Upper lobe of right lung (tissue), 1 donor: ENCODE measurements at regions not wholly inside any gene's neighbourhood (a gene's known extent, or its start where the extent isn't known, plus 50 kb on each side); places are given as distances from the start of the nearest gene placed in this dataset.

Experiments
- ATAC-seq: fragments of 200-7000 bp; cut with Tn5 transposase; one replicate; pipeline ENCODE4 v1.9.1; 2020; ENCODE audit warnings: mild to moderate bottlenecking, moderate library complexity
- DNase-seq: peaks from one replicate; pipeline ENCODE4 v3.0.0-alpha.2; 2020
- H3K27ac ChIP-seq: fragments of 200-600 bp; one replicate; pipeline ENCODE4 v1.8.0; 2022
- H3K27me3 ChIP-seq: fragments of 200-600 bp; one replicate; pipeline ENCODE4 v1.8.0; 2022; ENCODE audit warnings: mild to moderate bottlenecking
- H3K36me3 ChIP-seq: fragments of 200-600 bp; one replicate; pipeline ENCODE4 v1.8.0; 2022
- H3K4me1 ChIP-seq: fragments of 200-600 bp; one replicate; pipeline ENCODE4 v1.8.0; 2022
- H3K4me3 ChIP-seq: fragments of 200-600 bp; one replicate; pipeline ENCODE4 v1.8.0; 2022; ENCODE audit warnings: mild to moderate bottlenecking
- H3K9me3 ChIP-seq: fragments of 200-600 bp; one replicate; pipeline ENCODE4 v1.8.0; 2022
- intact Hi-C: fragments of 100-400 bp; cut with DNase I; formaldehyde crosslinking; loops from one replicate; pipeline ENCODE4 v1.11.0; 2022
- TF ChIP-seq, protein P1 (sequence below): fragments of 200-600 bp; IDR thresholded peaks from one replicate; pipeline ENCODE4 v1.8.0; 2022; ENCODE audit warnings: antibody characterized with exemption
- donor health status: DM: no; HTN: yes; CAD: no; lungs with severe emphysema.

DNA sequence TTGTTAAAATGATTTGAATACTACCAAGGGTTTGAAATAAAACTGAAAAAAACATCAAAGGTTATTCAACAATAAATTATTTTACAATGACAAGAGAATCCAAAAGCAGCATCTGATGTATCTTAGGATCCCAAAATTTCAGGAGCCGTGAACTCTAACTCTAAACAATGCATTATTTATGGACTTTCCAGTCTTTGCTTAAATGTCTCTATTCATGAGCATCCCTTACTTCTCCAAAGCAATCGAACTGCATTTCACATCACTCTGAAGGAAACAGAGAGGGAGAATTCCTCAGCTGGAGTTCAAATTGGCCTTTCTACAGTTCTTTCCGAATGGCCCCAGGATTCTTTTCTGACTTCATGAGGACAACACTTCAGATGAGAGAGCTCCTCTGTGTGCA, 229.1 kb downstream of the CBLN4 start:
- H3K27ac ChIP-seq: no peak overlapping the region
- H3K4me3 ChIP-seq: no peak overlapping the region
- no peaks in the 10 kb centered on the region for H3K27me3 ChIP-seq
- no peaks in the 10 kb centered on the region for H3K9me3 ChIP-seq
- TF ChIP-seq, protein P1, sequence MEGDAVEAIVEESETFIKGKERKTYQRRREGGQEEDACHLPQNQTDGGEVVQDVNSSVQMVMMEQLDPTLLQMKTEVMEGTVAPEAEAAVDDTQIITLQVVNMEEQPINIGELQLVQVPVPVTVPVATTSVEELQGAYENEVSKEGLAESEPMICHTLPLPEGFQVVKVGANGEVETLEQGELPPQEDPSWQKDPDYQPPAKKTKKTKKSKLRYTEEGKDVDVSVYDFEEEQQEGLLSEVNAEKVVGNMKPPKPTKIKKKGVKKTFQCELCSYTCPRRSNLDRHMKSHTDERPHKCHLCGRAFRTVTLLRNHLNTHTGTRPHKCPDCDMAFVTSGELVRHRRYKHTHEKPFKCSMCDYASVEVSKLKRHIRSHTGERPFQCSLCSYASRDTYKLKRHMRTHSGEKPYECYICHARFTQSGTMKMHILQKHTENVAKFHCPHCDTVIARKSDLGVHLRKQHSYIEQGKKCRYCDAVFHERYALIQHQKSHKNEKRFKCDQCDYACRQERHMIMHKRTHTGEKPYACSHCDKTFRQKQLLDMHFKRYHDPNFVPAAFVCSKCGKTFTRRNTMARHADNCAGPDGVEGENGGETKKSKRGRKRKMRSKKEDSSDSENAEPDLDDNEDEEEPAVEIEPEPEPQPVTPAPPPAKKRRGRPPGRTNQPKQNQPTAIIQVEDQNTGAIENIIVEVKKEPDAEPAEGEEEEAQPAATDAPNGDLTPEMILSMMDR: no peak
- no peaks in the 10 kb centered on the region for H3K4me1 ChIP-seq
- DNase-seq (no peak), ATAC-seq (no peak)
- no peaks in the 10 kb centered on the region for H3K36me3 ChIP-seq
- intact Hi-C loops: no loop called here

DNA sequence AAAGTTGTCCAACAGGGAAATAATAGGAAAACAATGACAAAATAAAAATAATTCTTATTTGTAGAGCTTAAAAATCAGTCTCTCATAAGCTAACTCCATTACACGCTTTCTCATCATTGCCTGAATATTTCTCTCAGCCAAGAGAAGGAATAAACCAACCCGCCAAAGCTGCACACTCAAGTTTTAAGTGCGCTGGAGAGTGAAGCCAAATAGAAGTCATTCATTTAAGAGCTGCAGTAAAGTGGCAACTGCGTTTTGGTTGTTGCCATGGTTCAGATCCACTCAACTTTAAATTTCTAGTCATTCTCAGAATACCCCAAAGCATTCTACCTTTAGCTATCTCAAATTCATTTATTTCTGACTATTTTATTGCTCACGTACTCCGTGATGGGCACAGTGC, 230.7 kb downstream of the CBLN4 start:
- Histone ChIP-seq H3K9me3 (no peaks in the 10 kb centered on the region), H3K27ac (no peak overlapping the region), H3K27me3 (no peaks in the 10 kb centered on the region), H3K4me3 (no peak overlapping the region), H3K36me3 (no peaks in the 10 kb centered on the region), H3K4me1 (no peaks in the 10 kb centered on the region)
- intact Hi-C loops: no loop called here
- TF ChIP-seq, protein P1: no peak
- ATAC-seq (peak; percentile 71), DNase-seq (no peak)

DNA sequence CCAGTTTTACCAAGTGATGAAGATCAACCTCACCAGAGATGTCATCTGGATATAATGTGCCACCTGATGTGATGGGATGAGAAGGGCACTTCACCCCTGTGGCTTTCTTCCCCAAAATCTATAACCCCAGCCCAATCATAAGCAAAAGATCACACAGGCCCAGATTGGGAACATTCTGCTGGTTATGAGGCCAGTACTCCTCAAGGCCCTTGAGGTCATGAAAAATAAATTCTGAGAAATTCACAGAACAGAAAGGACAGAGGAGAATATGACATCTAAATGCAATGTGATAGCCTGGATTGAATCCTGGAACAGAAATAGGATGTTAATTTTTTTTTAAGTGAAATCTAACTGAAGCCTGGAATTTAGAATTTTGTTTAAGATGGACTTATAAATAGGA, 243.5 kb downstream of the CBLN4 start:
- no peaks in the 10 kb centered on the region for H3K36me3 ChIP-seq
- H3K9me3 ChIP-seq: no peaks in the 10 kb centered on the region
- DNase-seq (no peak), ATAC-seq (no peak)
- H3K4me3 ChIP-seq: no peak overlapping the region
- TF ChIP-seq, protein P1: no peak
- H3K27me3 ChIP-seq: no peaks in the 10 kb centered on the region
- intact Hi-C loops: no loop called here
- no peak overlapping the region for H3K27ac ChIP-seq
- no peaks in the 10 kb centered on the region for H3K4me1 ChIP-seq

DNA sequence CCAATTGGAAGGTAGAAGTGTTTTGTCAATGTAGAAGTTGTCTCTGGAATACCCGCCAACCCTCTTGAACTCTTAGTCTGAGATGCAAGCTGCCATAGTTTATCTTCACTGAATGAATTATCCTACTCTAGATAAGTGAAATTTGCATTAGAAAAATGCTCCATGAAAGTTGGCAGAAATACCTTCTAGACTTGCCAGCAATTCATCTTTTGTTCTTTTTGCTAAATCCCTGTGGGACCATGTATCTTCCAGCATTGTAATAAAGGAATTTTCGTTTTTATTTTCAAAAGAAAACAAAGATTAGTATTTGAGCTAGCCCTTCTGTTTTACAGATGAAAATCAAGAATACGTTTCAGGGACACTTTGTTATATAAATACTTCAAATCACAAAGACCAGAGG, 244.2 kb downstream of the CBLN4 start:
- Histone ChIP-seq H3K4me1 (no peaks in the 10 kb centered on the region), H3K4me3 (no peak overlapping the region), H3K9me3 (no peaks in the 10 kb centered on the region), H3K36me3 (no peaks in the 10 kb centered on the region), H3K27ac (no peak overlapping the region), H3K27me3 (no peaks in the 10 kb centered on the region)
- DNase-seq: no peak
- TF ChIP-seq, protein P1: no peak
- intact Hi-C loops: no loop called here
- ATAC-seq: no peak

DNA sequence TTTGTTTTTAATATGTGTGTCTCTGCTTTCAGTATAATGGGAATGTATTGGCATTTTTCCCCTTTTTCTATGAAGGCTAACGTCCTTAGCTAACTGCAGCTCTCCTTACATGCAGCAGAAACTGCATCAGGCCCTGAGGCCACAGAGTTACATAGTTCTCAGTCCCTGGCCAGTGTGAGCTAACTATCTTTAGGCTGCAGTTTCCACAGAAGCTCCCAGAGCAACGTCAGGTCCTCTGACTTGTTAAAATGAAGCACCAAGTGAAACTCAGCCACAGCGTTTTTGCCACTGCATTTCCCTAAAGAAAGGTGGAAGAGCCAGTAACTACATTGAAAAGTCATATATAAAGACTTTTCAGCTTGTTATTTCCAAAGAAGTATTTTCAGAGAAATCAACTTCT, 244.7 kb downstream of the CBLN4 start:
- Histone ChIP-seq H3K27ac (no peak overlapping the region), H3K9me3 (no peaks in the 10 kb centered on the region), H3K4me3 (no peak overlapping the region), H3K36me3 (no peaks in the 10 kb centered on the region), H3K27me3 (no peaks in the 10 kb centered on the region), H3K4me1 (no peaks in the 10 kb centered on the region)
- TF ChIP-seq, protein P1: no peak
- ATAC-seq: no peak
- DNase-seq: no peak
- intact Hi-C loops: no loop called here

DNA sequence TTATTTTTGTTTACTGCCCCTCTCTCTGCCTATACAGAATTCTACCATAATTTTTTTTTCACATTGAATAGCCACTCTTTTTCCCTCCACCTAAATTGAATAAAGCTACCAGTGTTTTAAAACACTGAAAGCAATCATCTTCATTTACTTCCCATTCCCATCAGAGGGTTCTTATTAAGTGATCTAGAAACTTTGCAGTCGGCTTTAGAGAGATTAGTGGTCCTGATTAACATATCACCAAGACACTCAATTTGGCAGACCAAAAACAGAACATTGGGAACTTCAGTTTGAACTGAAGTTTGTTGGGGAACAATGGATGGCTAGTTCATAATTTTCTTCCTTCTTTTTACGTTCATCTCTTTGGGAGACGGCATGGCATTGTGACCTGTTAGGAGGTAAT, 249.5 kb downstream of the CBLN4 start:
- H3K4me1 ChIP-seq: no peaks in the 10 kb centered on the region
- TF ChIP-seq, protein P1: no peak
- no peak for ATAC-seq
- no peaks in the 10 kb centered on the region for H3K9me3 ChIP-seq
- no peaks in the 10 kb centered on the region for H3K36me3 ChIP-seq
- no peak for DNase-seq
- intact Hi-C loops: no loop called here
- H3K4me3 ChIP-seq: no peak overlapping the region
- H3K27ac ChIP-seq: no peak overlapping the region
- H3K27me3 ChIP-seq: no peaks in the 10 kb centered on the region
